OCI-LY3 (cell line): ENCODE measurements at regions not wholly inside any gene's neighbourhood (a gene's known extent, or its start where the extent isn't known, plus 50 kb on each side); places are given as distances from the start of the nearest gene placed in this dataset.

ENCODE experiments used
- EZH2phosphoT487 ChIP-seq: fragments of 200-600 bp; shearing (Covaris generic); IDR thresholded peaks from 2 replicates; pipeline ENCODE4 v1.6.1; 2018; ENCODE audit warnings: antibody characterized with exemption, mixed run types, low read depth
- TF ChIP-seq, protein P1 (sequence below): fragments of 200-600, 300-600 bp; sonication (generic); IDR thresholded peaks from 2 replicates; pipeline ENCODE4 v1.5.1; 2014; ENCODE audit warnings: antibody characterized with exemption, low read length, low read depth

DNA sequence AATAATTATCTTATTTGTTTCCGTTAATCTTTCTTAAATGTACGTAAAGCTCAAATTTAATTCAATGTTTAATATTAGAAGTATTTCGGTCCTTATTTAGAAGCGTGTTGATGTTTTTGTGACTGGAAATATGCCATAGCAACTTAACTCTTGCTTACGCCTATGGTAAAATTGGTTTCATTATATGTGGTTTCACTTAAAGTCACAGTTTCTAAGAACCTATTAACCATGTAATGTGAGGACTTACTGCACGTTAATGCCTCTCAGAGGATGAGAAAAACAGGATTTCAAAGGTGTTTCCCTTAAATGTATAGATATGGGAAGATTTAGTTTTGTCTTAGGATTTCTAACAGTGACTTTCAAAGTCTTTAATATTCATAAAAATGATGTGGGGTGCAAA, 206.4 kb upstream of the IL15 start:
- TF ChIP-seq EZH2phosphoT487: no peak
- TF ChIP-seq, protein P1, sequence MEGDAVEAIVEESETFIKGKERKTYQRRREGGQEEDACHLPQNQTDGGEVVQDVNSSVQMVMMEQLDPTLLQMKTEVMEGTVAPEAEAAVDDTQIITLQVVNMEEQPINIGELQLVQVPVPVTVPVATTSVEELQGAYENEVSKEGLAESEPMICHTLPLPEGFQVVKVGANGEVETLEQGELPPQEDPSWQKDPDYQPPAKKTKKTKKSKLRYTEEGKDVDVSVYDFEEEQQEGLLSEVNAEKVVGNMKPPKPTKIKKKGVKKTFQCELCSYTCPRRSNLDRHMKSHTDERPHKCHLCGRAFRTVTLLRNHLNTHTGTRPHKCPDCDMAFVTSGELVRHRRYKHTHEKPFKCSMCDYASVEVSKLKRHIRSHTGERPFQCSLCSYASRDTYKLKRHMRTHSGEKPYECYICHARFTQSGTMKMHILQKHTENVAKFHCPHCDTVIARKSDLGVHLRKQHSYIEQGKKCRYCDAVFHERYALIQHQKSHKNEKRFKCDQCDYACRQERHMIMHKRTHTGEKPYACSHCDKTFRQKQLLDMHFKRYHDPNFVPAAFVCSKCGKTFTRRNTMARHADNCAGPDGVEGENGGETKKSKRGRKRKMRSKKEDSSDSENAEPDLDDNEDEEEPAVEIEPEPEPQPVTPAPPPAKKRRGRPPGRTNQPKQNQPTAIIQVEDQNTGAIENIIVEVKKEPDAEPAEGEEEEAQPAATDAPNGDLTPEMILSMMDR: no peak
